ENCODE measurements at regions not wholly inside any gene's neighbourhood (a gene's known extent, or its start where the extent isn't known, plus 50 kb on each side); places are given as distances from the start of the nearest gene placed in this dataset.

DNA sequence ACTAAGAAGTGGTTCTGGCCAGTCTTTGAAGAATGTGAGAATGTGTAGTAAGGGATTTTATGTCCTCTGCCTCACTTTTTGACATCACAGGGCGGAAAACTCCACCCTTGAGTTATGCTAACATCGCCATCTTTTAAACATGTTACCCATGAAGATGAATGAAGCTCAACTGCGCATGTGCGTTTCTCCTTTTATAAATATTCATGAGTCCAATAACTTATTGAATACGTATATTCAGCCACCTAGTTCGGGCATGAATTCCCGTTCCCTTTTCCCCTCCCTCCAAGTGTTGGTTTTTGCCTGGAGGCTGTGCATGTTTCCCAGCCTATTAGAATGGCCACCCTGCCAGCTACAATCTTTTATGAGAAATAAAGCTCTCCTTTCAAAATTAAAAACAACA lies 51.7 kb upstream of the STPG2 start:
- TF ChIP-seq CTCF (IDR thresholded peaks at IDR 0.05) (no peak), EZH2 (IDR thresholded peaks at IDR 0.05; ENCODE audit: borderline replicate concordance, insufficient read depth, low read depth, low read length, poor library complexity, severe bottlenecking) (no peak)

Data from B cell (primary cell).